ENCODE measurements at regions not wholly inside any gene's neighbourhood (a gene's known extent, or its start where the extent isn't known, plus 50 kb on each side); places are given as distances from the start of the nearest gene placed in this dataset.

- no peak for DNase-seq
These were observed 59.5 kb upstream of the EXOC2 start for GRCh38 chr6:752438-752837.

GRCh38 chr6:751765-752164 lies 58.8 kb upstream of the EXOC2 start:
- DNase-seq, result no peak

- no peak for DNase-seq
These were observed 55.0 kb upstream of the EXOC2 start for GRCh38 chr6:747921-748320.

GRCh38 chr6:747028-747427 lies 54.1 kb upstream of the EXOC2 start:
- no peak for DNase-seq

GRCh38 chr6:744666-745353 lies 51.9 kb upstream of the EXOC2 start:
- DNase-seq, result no peak

- DNase-seq, result no peak
These were observed 50.6 kb upstream of the EXOC2 start for GRCh38 chr6:743320-744096.

Data from inflammatory macrophage (primary cell).